WTC11 (cell line): ENCODE measurements at regions not wholly inside any gene's neighbourhood (a gene's known extent, or its start where the extent isn't known, plus 50 kb on each side); places are given as distances from the start of the nearest gene placed in this dataset.

Experiments
- ATAC-seq: fragments of 200-7000 bp; cut with Tn5 transposase; 2 replicates; pipeline ENCODE4 v1.10.0; 2021; ENCODE audit warnings: mild to moderate bottlenecking, moderate library complexity
- CTCF ChIA-PET: fragments of 300-600 bp; sonication (Branson Sonifier 250); formaldehyde crosslinking; loops from one replicate; lab custom pipeline; 2021; ENCODE audit warnings: antibody characterized with exemption; lab: Charles Lee
- POLR2A ChIA-PET: fragments of 350-600 bp; sonication (Branson Sonifier 250); formaldehyde crosslinking; loops from one replicate; lab custom pipeline; 2021; ENCODE audit warnings: antibody characterized with exemption; lab: Charles Lee
- DNase-seq: peaks from one replicate; pipeline ENCODE4 v3.0.0; 2021; ENCODE audit warnings: low spot score
- H3K27ac Mint-ChIP-seq: 2 replicates; pipeline ENCODE4 v1.8.0; 2021; ENCODE audit warnings: mixed read lengths
- H3K27me3 Mint-ChIP-seq: 2 replicates; pipeline ENCODE4 v1.8.0; 2021; ENCODE audit warnings: low read depth, mild to moderate bottlenecking, moderate library complexity, mixed read lengths
- H3K36me3 Mint-ChIP-seq: 2 replicates; pipeline ENCODE4 v1.8.0; 2021; ENCODE audit warnings: mixed read lengths
- H3K4me1 Mint-ChIP-seq: 2 replicates; pipeline ENCODE4 v1.8.0; 2022; ENCODE audit warnings: mixed read lengths
- H3K4me3 Mint-ChIP-seq: 2 replicates; pipeline ENCODE4 v1.8.0; 2021; ENCODE audit warnings: mild to moderate bottlenecking, moderate library complexity, mixed read lengths
- H3K9me3 Mint-ChIP-seq: 2 replicates; pipeline ENCODE4 v1.8.0; 2021; ENCODE audit warnings: mixed read lengths
- E2F1 ChIP-seq: sonication (generic); formaldehyde crosslinking; IDR thresholded peaks from 2 replicates; pipeline ENCODE4 v1.8.0; 2022; ENCODE audit warnings: mild to moderate bottlenecking, missing genetic modification reagents
- FOXP4 ChIP-seq: sonication (generic); formaldehyde crosslinking; IDR thresholded peaks from 2 replicates; pipeline ENCODE4 v1.8.0; 2022; ENCODE audit warnings: mild to moderate bottlenecking, missing genetic modification reagents
- HMGXB4 ChIP-seq: sonication (generic); formaldehyde crosslinking; IDR thresholded peaks from 2 replicates; pipeline ENCODE4 v1.8.1; 2023; ENCODE audit warnings: mild to moderate bottlenecking, moderate library complexity, missing genetic modification reagents
- IRF2 ChIP-seq: sonication (generic); formaldehyde crosslinking; IDR thresholded peaks from 2 replicates; pipeline ENCODE4 v1.8.0; 2022; ENCODE audit warnings: low read depth, missing genetic modification reagents, borderline replicate concordance
- JAZF1 ChIP-seq: fragments of 250-450 bp; sonication (Bioruptor Pico); IDR thresholded peaks from 2 replicates; pipeline ENCODE4 v1.9.0; 2021; ENCODE audit warnings: moderate library complexity, mild to moderate bottlenecking, inconsistent platforms
- KAT7 ChIP-seq: sonication (generic); formaldehyde crosslinking; IDR thresholded peaks from 2 replicates; pipeline ENCODE4 v1.8.1; 2023; ENCODE audit warnings: missing genetic modification reagents, mild to moderate bottlenecking, borderline replicate concordance
- NR2C2 ChIP-seq: sonication (generic); formaldehyde crosslinking; IDR thresholded peaks from 2 replicates; pipeline ENCODE4 v1.8.0; 2022; ENCODE audit warnings: mild to moderate bottlenecking, missing genetic modification reagents
- NR3C1 ChIP-seq: sonication (generic); formaldehyde crosslinking; conservative IDR thresholded peaks from 2 replicates; pipeline ENCODE4 v1.8.1; 2023; ENCODE audit warnings: low read depth, mild to moderate bottlenecking, missing genetic modification reagents
- PRDM15 ChIP-seq: sonication (generic); formaldehyde crosslinking; IDR thresholded peaks from 2 replicates; pipeline ENCODE4 v1.8.0; 2022; ENCODE audit warnings: missing genetic modification reagents
- RELA ChIP-seq: sonication (generic); formaldehyde crosslinking; IDR thresholded peaks from 2 replicates; pipeline ENCODE4 v1.8.1; 2022; ENCODE audit warnings: missing genetic modification reagents, mild to moderate bottlenecking, borderline replicate concordance
- RORB ChIP-seq: fragments of 250-450 bp; sonication (Bioruptor Pico); IDR thresholded peaks from 2 replicates; pipeline ENCODE4 v1.9.0; 2021; ENCODE audit warnings: mild to moderate bottlenecking
- ZNF263 ChIP-seq: sonication (generic); formaldehyde crosslinking; IDR thresholded peaks from 2 replicates; pipeline ENCODE4 v1.8.1; 2022; ENCODE audit warnings: low read depth, mild to moderate bottlenecking, moderate library complexity, missing genetic modification reagents
- ZNF416 ChIP-seq: fragments of 250-450 bp; sonication (Bioruptor Pico); IDR thresholded peaks from 2 replicates; pipeline ENCODE4 v1.9.0; 2021; ENCODE audit warnings: mild to moderate bottlenecking, inconsistent platforms
- ZNF512 ChIP-seq: sonication (generic); formaldehyde crosslinking; IDR thresholded peaks from 2 replicates; pipeline ENCODE4 v1.8.1; 2022; ENCODE audit warnings: missing genetic modification reagents, borderline replicate concordance
- ZSCAN18 ChIP-seq: fragments of 250-450 bp; sonication (Bioruptor Pico); IDR thresholded peaks from 2 replicates; pipeline ENCODE4 v2.1.2; 2022; ENCODE audit warnings: mild to moderate bottlenecking, moderate library complexity

GRCh38 chr3:18757476-18757875 lies 332.3 kb upstream of the SATB1 start (continued):
- no peak for TF ChIP-seq HMGXB4 (CRISPR knock-in tag)
- TF ChIP-seq ZNF416, result no peak
- no peak for TF ChIP-seq ZNF263
- no peak for TF ChIP-seq PRDM15
- no peak for TF ChIP-seq NR2C2
- TF ChIP-seq RELA (CRISPR knock-in tag), result no peak
- TF ChIP-seq E2F1, result no peak
- no peak for TF ChIP-seq IRF2 (CRISPR knock-in tag)

- H3K27ac Mint-ChIP-seq, result no peak overlapping the region
- H3K4me3 Mint-ChIP-seq, result no peak overlapping the region
- CTCF ChIA-PET, result no interaction called here
- H3K36me3 Mint-ChIP-seq, result no peaks in the 10 kb centered on the region
- POLR2A ChIA-PET, result no interaction called here
- H3K9me3 Mint-ChIP-seq, result no peaks in the 10 kb centered on the region
- no peak for TF ChIP-seq KAT7
- TF ChIP-seq ZSCAN18 (CRISPR knock-in tag), result no peak
- TF ChIP-seq ZNF512 (CRISPR knock-in tag), result no peak
- TF ChIP-seq NR3C1 (CRISPR knock-in tag), result no peak
- TF ChIP-seq RORB (CRISPR knock-in tag), result no peak
- TF ChIP-seq PRDM15, result no peak
- TF ChIP-seq FOXP4 (CRISPR knock-in tag), result no peak
- no peak for TF ChIP-seq JAZF1
- DNase-seq (no peak), ATAC-seq (no peak)
- H3K4me1 Mint-ChIP-seq, result peaks cover 9% of the 10 kb centered on the region
- H3K27me3 Mint-ChIP-seq, result no peaks in the 10 kb centered on the region
These were observed 327.3 kb upstream of the SATB1 start for GRCh38 chr3:18752273-18752934.
